ENCODE measurements at regions not wholly inside any gene's neighbourhood (a gene's known extent, or its start where the extent isn't known, plus 50 kb on each side); places are given as distances from the start of the nearest gene placed in this dataset.

DNA sequence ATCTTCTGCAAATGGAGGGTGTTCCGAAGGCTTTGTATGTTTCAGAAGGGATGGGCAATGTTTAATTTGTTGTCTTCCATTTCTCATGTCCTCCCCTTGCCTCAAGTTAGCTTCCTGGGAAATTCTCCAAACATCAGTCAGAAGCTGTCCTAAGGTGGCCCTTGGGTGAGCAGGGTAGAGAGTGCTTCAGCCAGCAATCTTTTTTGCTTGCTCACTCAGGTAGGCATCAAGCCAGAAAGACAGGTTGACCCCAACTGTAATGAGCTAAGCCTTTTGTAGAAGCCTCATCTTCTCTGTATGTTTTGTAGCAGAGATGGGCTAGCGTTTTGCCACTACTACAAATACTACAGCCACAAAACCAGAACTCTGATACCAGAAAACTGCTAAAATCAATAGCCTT is 321.5 kb upstream of the FAM78B start:
- H3K9ac ChIP-seq (replicated peaks; ENCODE audit: extremely low read depth, insufficient read depth, low read length) = no peak overlapping the region
- H3K4me2 ChIP-seq (ENCODE audit: insufficient read depth, low read length) = no peak overlapping the region
- TF ChIP-seq GATA2 (IDR thresholded peaks at IDR 0.05; ENCODE audit: insufficient read depth, insufficient read length, low read depth, low read length) (no peak), EZH2 (IDR thresholded peaks at IDR 0.05; ENCODE audit: borderline replicate concordance, low read depth, low read length, severe bottlenecking) (no peak), JUN (IDR thresholded peaks at IDR 0.05; ENCODE audit: borderline replicate concordance, insufficient read depth, insufficient read length, low read depth) (no peak), MAX (IDR thresholded peaks at IDR 0.05; ENCODE audit: insufficient read depth, insufficient read length) (no peak), POLR2AphosphoS5 (IDR thresholded peaks at IDR 0.05; ENCODE audit: insufficient read depth, low read depth, low read length) (no peak), FOS (IDR thresholded peaks at IDR 0.05; ENCODE audit: borderline replicate concordance, insufficient read depth, low read length) (no peak), POLR2A (IDR thresholded peaks at IDR 0.05; ENCODE audit: low read depth, low read length) (no peak), MYC (IDR thresholded peaks at IDR 0.05; ENCODE audit: low read depth, low read length) (no peak)
- TF ChIP-seq, protein P1, sequence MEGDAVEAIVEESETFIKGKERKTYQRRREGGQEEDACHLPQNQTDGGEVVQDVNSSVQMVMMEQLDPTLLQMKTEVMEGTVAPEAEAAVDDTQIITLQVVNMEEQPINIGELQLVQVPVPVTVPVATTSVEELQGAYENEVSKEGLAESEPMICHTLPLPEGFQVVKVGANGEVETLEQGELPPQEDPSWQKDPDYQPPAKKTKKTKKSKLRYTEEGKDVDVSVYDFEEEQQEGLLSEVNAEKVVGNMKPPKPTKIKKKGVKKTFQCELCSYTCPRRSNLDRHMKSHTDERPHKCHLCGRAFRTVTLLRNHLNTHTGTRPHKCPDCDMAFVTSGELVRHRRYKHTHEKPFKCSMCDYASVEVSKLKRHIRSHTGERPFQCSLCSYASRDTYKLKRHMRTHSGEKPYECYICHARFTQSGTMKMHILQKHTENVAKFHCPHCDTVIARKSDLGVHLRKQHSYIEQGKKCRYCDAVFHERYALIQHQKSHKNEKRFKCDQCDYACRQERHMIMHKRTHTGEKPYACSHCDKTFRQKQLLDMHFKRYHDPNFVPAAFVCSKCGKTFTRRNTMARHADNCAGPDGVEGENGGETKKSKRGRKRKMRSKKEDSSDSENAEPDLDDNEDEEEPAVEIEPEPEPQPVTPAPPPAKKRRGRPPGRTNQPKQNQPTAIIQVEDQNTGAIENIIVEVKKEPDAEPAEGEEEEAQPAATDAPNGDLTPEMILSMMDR (IDR thresholded peaks at IDR 0.05; ENCODE audit: extremely low read depth in 1 of 2, insufficient read depth in 1 of 2, low read depth in 1 of 2, low read length in 2 of 2) = no peak
- ChIA-PET CTCF (no interaction called here), POLR2A (no interaction called here)
- no peaks in the 10 kb centered on the region for H3K9me3 ChIP-seq (replicated peaks; ENCODE audit: control insufficient read depth, insufficient read depth, low read length)
- H3K4me1 ChIP-seq (ENCODE audit: control insufficient read depth, extremely low read depth, insufficient read depth, low read length) = no peaks in the 10 kb centered on the region
- no peaks in the 10 kb centered on the region for H3K36me3 ChIP-seq (ENCODE audit: control insufficient read depth in 2 of 2, extremely low read depth in 1 of 2, insufficient read depth in 2 of 2, low read length in 2 of 2)
- BruUV-seq (replicated peaks) = no TSS peak
- dilution Hi-C loops (cut with MboI; ENCODE audit: extremely low pct_ligation_motif_present, low sequenced_read_pairs) = no loop called here
- no peak overlapping the region for H2AFZ ChIP-seq (ENCODE audit: low read depth, low read length)
- H3K4me3 ChIP-seq (replicated peaks in 1 of 3; ENCODE audit: insufficient read depth in 1 of 3, low read depth in 1 of 3, low read length in 3 of 3) = no peak overlapping the region
- no peaks in the 10 kb centered on the region for H3K9me1 ChIP-seq (replicated peaks; ENCODE audit: control insufficient read depth, extremely low read depth, insufficient read depth, low read length)
- intact Hi-C loops (cut with micrococcal nuclease) = no loop called here
- H3K27ac ChIP-seq (ENCODE audit: insufficient read depth, low read depth, low read length) = no peak overlapping the region
- no peaks in the 10 kb centered on the region for H3K79me2 ChIP-seq (ENCODE audit: control insufficient read depth, insufficient read depth, low read length)
- no peak for DNase-seq (ENCODE audit: low read depth, low spot score)
- H4K20me1 ChIP-seq (replicated peaks; ENCODE audit: control insufficient read depth, extremely low read depth, insufficient read depth, low read length) = no peaks in the 10 kb centered on the region
- FAIRE-seq = no peak
- no peaks in the 10 kb centered on the region for H3K27me3 ChIP-seq (ENCODE audit: control insufficient read depth in 2 of 2, insufficient read depth in 2 of 2, low read length in 2 of 2)

Measured in endothelial cell of umbilical vein (primary cell).